NCI-H1417 (cell line): ENCODE measurements at regions not wholly inside any gene's neighbourhood (a gene's known extent, or its start where the extent isn't known, plus 50 kb on each side); places are given as distances from the start of the nearest gene placed in this dataset.

ENCODE experiments used
- DNase-seq, 3 experiments: peaks; one replicate each; lab custom pipeline; 2025; lab: John Stamatoyannopoulos, UW

DNA sequence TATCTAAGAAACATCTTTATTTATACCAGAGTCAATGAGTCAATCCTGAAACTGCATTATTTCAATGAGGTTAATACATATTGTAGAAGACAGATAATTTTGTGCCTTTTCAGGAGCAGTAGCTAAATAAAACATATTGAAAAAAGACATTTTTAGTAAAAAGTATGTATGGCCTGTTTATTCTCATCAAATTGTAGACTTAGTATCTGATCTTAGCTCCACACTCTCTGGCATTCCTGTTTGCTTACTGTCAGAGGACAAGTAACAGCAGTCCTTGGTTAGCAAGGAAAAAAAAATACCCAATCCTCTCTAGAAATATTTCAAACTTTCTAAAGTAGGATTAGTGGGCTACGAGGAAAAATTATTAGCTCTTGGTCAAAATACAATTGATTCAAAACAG is 50.5 kb upstream of the GUCY1A1 start:
- DNase-seq = no peak

DNA sequence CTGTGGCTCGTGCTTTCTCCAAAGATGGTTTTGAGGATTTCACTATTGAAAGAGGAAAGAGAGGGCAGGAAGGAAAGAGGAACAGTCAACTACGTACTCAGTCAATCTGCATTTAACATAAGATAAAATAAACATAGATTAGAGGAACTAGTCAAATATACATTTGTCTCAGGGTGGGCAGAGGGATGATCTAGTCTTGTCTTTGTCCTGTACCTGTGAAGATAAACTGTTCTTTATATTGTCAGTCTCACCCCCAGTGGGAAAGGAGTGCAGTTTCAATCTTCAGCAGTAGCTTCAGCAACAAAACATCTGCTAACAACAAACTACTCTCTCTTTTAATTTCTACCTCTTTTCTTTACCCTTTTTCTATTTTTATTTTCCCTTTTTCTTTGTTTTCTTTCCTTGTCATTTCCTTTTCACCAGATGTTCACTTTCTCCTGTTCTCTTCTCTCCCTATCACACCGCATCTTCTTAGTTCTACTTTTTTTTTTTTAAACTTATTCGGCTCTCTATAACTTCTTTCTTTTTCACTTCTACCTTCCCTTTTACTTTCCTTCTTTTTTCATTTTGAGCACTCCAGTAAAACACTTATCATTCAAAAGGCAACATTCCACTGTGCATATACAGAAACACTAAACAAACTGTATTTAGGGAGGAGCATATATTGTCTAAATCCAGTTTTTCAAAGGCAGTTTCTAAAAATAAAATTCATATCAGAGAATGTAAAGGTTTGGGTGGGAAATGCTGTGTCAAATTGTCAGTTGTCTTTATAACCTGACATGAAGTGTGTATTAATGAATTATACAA is 51.4 kb upstream of the GUCY1A1 start:
- DNase-seq = no peak

DNA sequence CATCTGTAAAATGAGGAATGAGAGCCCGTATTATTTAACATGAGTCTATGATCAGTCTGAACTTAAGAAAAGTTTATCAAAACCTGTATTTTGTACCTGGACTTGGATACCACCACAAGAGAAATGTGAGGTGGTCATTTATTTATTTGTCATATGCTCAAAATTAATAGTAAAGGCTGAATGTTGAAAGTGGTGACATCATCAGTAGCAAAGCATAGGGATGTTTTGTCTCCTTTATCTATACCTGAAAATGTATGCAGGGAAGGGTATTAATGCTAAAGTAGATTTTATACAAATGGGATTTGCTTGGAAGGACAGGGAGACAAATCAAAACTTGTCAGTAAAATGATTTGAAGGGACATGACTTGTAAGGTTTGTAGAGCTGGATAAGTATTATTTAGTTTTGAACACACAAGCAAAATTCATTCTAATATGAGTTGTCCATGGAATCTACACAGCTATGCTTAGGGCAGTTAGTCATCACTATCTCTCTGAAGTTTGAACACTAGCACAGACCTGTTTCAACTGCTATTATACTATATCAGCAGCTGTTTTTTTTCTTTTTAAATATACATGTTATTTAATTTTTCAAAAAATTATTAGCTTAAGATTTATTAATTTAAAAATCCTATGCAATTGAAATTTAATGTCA is 52.4 kb upstream of the GUCY1A1 start:
- DNase-seq = no peak

DNA sequence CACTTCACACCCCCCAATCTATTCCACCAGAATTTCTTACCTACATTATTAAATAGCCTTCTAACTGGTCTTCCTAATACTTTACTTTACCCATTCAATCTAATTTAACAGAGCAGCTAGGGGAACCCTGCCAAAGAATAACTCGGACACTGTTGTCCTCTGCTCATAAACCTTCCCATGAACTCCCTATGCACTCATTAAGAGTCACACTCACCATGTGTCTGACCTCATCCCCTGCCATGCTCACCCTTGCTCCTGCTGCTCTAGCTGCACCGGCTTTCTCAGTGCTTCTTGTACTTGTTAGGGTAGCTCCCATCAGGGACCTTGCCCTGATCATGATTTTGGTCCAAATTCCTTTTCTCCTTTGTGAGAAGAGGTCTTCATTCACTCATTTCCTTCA is 54.6 kb upstream of the GUCY1A1 start:
- DNase-seq = no peak

DNA sequence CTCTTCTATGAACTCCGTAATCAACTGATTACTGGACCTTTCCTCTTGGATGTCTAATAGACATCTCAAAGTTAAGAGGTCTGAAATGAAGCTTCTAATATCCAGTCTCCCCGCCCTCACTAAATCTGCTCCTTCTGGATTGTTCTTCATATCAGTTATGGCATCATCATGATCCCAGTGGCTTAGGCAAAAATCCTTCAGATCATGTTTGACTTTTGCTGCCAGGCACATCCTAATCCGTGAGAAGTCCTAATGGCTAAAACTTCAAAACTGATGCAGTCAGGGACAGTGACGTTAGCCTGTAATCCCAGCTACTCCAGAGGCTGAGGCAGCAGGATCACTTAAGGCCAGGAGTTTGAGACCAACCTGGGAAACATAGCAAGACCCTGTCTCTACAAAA is 55.1 kb upstream of the GUCY1A1 start:
- DNase-seq = no peak

DNA sequence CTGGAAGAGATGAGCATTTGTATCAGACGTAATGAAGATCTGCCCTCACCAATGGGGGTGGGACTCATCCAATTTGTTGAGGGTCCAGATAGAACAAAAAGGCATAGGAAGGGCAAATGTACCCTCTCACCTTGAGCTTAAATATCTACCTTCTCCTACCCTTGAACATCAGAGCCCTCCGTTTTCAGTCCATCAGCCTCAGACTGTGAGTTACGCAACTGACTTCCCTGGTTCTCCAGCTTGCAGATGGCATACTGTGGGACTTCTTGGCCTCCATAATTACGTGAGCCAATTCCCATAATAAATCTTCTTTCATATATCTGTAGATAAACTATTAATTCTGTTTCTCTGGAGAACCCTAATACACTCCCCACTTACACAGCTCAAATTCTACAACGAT is 56.5 kb upstream of the GUCY1A1 start:
- DNase-seq = no peak

DNA sequence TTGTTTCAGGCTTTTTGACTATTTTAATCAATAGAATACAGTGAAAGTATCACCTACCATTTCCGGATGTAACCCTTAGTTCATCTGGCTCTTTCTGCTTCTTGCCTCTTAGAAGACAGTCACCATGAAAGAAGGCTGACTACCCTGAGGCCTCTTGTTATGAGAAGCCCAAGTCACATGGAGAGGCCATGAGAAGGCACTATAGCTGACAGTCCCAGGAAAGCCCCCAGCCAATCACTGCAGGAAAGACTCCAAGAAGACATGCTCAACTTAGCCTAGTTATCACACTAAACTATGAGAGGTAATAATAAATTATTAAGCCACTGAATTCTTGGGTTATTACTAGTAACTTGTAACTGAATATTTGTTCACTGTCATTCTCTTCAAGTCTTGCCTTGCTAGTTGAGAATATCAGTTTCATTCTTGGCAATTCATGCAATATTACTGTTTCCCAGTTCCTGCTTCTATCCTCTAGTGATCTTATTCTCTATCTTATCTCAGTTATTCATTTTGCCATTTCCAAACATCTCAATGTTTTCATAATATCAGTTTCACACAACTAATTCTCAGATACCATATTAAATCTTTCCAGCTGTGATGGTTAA is 57.1 kb upstream of the GUCY1A1 start:
- DNase-seq = no peak

DNA sequence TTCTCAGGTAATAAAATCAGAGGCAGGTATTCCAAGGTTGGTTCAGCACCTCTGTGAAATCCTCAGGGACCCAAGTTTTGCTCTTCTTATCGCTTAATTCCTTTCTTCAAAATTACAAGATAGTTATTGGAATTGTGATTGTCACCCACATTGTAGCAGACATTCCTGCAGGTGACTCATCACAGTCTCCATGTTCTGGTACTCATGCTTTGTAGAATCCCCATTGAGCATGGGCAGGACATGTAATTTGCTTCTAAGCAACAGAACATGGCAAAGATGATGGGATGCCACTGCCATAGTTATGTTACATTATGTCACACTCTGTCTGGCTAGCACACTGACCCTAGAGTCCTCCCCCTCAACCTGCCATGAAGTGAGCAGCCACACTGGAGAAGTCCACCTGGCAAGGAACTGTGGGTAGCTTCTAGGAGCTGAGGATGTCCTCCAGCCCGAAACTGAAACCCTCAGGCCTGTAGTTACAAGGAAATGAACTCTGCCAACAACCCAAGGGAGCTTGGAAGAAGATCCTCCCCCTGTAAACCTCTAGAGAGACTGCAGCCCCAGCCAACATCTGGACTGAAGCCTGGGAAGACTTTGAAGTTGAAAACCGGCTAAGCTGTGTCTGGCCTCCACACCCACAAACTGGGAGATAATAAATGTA is 58.3 kb upstream of the GUCY1A1 start:
- DNase-seq = no peak

DNA sequence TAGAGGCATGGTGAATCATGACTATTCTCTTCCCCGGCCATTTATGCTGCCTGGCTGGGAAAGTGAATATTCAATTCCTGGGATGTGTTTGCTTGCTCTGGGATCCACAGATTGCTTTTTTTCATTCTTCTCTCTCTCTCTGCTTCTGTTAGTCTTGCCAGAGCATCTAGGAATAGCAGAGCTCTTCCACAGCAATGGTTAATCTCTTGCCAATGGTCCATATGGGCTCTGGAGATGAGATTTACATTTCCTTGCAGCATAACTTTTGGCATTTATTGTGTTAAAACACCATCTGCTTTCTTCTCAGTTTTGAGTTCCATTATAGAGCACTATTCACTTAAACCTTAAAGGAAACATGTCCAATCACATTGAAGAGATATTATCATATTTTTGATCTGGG is 59.2 kb upstream of the GUCY1A1 start:
- no peak for DNase-seq

DNA sequence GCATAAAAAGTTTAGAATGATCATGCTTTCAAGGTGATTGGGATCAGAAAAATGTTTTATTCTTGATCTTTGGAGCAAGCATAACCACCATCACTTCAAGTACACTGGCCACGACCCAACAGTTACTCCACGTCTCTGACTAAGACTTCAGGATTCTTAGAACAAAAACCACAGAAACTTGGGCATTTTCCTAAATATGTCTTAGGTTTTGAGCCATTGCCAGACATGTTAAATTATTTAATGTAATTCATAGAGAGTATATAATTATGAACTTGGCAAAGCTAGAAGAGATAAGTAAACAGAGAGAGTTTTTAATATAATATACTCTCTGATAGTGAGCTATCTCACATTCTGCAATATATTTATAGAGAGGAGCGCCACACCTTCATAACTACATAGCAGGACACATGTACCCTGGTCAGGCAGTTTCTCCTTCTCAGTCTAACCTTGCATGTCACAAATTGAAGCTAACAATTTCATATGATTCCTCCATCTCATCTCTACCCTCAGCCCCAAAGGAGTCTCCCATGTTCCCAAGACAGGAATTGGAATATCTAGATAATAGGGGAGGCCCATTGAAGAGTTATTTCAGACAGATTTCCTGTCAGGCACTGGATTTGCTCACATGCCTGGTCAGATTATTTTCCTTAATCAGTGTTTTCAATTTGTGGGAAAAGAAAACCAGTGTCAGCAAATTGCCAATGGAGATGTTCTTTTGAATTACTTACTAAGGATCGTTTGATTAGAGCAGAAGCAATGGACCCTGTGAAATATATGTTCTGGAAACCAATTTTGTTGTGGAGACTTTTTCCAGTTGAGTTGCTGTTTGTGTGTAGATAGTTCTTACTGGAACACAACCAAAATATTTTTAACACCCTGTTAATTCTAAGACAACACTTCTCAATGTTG is 61.7 kb upstream of the GUCY1A1 start:
- DNase-seq = no peak

DNA sequence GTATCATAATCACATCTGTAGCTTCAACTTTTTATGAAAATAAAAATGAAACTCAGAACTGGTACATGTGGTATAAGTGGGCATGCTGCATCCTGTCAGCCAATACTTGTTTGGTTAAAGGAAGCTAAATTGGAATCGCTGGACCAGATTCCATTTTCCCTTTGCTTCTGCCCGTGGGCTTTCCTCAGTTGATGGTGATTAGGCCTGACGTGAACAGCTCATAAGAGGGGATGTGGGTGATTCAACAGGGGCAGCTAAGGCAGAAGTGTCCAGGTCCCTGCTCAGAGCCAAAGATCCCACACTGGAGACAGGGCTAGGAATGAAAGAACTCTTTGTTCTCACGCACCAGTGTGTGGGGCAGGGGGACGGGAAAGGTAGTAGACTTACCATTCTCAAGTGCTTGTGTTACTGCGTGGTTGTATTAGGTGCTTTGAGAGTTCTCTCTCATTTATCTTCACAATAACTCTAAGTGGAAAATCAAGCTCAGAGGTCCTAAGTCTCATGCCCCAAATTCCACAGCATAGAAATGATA is 63.2 kb upstream of the GUCY1A1 start:
- no peak for DNase-seq

DNA sequence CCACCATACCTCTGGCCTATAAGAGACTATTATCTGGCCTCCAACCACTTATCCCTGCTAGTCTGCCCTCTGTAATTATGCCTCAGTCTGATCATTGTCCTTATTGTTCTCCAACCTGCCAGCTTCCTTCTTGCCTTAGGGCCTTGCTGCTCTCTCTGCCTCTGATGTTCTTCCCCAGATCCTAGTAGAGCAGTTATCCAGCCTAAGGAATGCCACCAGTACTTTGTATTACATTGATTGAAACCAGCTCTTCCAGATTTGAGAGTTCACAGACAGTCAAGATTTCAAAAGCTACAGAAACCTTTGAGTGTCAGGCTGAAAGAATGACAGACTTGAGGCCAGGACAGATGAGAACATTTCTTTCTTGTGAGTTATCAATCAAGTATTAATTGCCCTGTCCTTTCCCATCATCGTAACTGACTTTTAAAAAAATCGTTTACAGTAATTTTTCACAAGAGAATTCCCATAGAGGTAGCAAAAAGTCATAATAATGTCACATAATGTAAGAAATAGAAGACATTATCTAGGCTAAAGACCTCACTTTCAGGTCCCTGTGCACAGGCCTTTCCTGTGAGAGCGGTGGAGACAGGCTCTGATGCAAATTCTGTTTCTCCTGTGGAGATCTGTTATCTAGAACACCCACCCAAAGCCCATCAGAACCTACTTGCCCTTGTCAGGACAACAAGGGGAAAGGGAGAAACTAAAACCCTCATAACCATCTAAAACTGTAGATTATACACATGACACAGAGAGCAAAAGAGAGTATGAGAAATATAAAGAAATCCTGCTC is 64.1 kb upstream of the GUCY1A1 start:
- DNase-seq = peak in 2 of 3 experiments; percentile 11 to 50

DNA sequence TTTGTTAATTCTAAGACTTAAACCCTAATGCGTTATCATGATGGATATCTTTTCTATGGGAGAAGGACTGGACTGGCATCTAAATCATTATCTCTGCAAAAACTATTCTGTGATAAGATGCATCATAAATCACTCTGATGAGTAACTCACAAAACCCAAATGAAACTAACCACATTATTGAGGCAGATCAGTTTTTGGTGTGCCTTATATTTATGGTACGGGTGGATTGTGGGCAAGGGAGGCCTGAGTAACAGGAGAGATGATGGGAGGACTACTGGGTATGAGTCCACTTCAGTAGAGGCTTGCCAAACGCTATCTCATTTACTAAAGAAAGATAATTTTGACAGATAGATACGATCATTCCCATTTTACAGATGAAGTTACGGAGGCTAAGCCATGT is 66.4 kb upstream of the GUCY1A1 start:
- no peak for DNase-seq

DNA sequence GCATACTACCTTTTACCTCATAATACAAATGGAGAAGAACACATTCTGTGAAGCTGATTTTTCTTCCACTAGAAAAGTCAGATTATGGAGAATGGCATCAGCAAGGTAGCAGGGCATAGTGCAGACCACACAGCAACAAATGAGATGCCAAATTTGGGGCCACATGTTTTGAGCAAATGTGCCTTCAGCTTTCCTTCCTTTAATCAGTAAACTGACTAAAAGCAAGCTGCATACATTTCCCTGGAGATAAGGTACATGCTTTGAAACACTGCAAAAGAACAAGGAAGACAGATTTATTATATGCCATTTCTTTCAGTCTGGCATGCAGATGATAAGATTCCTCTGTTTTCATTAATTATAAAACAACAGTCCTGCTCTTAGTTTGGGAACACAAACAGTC is 67.1 kb upstream of the GUCY1A1 start:
- no peak for DNase-seq

DNA sequence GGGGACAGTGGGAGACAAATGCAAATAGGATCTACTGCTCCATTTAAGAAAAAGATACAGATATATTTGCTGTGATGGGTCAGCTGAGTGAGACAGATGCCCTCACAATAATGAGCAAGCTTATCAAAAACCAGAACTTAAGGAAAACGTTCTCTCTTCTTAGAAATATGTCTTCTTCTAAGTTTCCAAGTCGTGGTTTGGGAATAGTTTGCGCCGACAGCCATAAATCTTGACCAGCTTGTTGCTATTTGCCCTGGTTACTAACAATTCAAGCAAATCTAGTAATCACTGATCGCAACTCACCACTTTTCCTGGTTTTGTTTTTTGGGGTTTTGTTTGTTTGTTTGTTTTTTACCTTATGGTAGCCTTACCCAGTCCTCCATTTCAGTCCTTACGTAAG is 67.6 kb upstream of the GUCY1A1 start:
- no peak for DNase-seq

DNA sequence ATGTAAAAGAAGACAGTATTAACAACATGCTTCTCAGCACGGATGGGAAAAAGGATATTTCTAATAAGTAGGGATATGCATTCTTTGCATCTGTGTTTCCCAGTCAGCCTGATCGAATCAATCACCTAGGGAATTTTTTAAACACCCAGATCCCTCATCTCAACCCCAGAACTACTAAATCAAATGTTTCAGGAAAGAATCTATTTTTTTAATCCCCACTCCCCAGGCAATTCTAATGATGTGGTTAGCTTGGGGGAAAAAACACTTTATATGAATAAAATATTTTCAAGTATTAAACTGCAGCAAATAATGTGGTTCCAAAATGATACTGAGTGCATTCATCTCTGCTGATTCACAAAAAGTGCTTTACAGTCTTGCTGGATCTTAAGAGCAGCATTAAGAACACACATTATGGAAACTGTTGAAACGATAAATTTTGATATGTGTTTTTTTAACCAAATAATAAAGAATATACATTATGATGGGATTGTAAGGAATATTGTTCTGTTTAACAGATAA is 68.7 kb upstream of the GUCY1A1 start:
- no peak for DNase-seq

DNA sequence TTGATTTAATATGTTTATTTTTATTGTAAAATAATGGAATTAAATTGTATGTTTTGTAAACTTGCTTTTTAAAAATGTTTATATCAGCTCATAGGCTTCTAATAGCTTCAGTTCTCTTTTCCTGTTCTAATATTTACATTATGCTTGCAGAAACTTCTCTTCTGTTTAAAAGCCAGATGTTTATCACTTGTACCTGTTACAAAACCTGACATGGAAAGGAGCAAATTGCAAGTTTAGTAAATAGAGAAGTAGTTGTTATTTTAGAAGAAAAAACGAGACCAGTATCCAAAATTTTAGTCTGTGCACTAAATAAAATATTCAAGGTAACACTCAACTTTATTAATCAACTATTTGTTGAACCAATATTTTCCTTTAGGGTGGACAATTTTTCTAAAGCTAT is 69.4 kb upstream of the GUCY1A1 start:
- no peak for DNase-seq

DNA sequence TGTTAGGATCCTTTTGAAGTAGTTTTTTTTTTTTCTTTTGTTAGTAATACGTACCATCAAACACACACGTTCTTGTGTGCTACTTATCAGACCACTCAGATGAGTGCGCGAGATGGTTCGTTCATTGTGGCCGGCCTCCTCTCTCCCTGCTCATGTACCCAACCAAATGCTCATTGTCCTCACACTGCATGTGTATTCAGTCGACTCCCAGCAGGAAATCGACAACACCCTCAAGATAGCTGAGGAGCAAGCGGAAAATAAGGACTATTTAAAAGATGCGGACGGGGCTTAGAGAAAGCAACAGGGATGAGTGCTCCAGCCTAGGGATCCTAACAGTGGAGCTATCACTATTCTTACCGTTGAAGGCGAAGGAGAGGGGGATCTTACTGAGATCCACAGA is 72.9 kb upstream of the GUCY1A1 start:
- DNase-seq = no peak

DNA sequence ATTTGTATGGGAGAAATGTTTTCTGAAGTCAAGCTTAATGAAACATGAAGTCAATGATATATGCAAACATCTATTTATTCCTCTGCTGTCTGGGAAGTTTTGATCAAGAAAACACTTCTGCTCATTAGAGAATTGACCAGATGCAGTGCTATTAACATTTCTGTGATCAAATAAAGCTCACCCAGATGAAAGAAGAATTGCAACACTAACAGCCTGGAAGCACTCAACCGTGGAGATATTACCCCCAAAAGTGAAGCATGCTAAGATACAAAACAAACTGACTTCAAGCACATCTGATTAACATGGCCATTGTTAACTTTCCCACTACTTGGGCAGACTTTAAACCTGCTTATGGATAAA is 73.7 kb upstream of the GUCY1A1 start:
- DNase-seq = peak in 1 of 3 experiments; percentile 8

DNA sequence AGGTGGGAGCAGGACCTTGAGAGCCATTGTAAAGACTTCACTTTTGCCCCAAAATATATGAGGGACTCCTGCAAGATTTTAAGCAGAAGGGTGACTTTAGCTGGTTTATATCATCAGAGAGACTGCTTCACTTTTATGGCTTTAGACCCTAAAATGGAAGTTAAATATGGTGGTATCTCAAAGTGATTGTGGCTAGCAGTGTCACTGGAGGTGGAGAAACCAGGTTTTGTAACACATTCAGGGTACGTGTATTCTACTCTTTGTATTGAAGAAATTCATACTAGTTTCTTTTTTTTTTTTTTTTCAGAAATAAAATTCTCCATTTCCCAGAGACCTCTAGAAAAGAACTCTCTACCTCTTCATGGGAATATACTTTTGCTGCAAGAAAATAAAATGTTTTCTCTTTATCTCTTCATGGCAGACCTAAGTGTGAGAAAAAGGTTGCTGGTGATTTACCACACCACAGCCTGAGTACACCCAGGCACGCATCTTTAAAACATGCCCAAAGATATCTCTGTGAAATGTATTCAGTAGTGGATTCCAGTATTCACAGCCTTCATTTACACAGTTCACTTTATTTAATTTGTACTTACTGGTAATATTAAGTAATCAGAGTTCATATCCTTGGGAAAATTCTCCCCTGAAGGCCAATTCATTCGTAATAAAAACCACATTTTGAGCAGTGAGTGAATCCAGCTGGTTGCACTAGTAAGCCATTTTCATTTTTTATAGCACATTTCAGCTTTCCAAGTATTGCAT is 74.3 kb upstream of the GUCY1A1 start:
- no peak for DNase-seq
